ENCODE measurements at regions not wholly inside any gene's neighbourhood (a gene's known extent, or its start where the extent isn't known, plus 50 kb on each side); places are given as distances from the start of the nearest gene placed in this dataset.

DNA sequence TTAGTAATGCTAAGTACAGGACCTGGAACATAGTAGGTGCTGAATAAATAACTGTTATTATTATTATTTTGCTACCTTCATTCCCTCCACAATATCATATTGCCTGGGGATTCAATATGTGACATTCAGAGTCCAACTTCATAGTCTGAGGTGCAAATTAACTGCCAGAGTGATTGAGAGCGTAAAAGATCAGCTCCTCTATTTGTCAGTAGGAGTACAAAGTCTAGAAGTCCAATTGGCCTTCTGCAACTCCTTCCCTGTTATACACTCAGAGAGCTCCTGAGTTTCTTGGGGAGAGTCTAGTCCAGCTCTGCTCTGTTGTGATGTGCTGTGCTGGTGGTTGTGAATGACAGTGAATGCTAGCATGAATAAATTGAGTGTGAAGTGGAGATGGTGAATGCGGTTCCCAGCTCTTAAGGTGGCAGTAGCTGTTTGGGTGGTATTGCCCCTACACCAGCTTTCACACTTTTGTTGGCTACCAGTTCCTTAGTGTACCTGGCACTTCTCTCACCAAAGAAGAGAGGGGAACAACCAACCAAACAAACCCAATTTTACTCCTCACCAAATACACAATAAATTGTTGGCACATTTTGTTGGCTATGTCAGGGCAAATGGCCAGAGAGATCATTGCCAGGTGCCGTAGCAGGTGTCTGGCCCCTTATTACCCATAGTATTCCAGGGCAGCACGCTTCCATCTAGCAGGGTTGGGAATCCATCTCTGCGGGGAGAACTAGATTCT is 270.1 kb upstream of the TBL1XR1 start:
- no peaks in the 10 kb centered on the region for H3F3A ChIP-seq (ENCODE audit: insufficient read depth, low read depth)
- no peak overlapping the region for H3K4me3 ChIP-seq
- H3K4me2 ChIP-seq: no peak overlapping the region
- no TSS peak for BruUV-seq (replicated peaks)
- H3K79me2 ChIP-seq (ENCODE audit: low read depth): no peaks in the 10 kb centered on the region
- H3K9me2 ChIP-seq (ENCODE audit: insufficient read depth): no peaks in the 10 kb centered on the region
- H3K4me1 ChIP-seq (replicated peaks; ENCODE audit: insufficient read depth): peaks cover 8% of the 10 kb centered on the region; the same call in 1 of the 2 replicates
- H4K20me1 ChIP-seq (ENCODE audit: insufficient read depth): no peaks in the 10 kb centered on the region
- H3K27me3 ChIP-seq (ENCODE audit: insufficient read depth, low read depth): no peaks in the 10 kb centered on the region
- intact Hi-C loops (cut with micrococcal nuclease; ENCODE audit: unreplicated experiment): no loop called here
- CTCF ChIA-PET: no interaction called here
- no peak for TF ChIP-seq EZH2 (IDR thresholded peaks at IDR 0.05; ENCODE audit: low read depth)
- TF ChIP-seq, protein P1, sequence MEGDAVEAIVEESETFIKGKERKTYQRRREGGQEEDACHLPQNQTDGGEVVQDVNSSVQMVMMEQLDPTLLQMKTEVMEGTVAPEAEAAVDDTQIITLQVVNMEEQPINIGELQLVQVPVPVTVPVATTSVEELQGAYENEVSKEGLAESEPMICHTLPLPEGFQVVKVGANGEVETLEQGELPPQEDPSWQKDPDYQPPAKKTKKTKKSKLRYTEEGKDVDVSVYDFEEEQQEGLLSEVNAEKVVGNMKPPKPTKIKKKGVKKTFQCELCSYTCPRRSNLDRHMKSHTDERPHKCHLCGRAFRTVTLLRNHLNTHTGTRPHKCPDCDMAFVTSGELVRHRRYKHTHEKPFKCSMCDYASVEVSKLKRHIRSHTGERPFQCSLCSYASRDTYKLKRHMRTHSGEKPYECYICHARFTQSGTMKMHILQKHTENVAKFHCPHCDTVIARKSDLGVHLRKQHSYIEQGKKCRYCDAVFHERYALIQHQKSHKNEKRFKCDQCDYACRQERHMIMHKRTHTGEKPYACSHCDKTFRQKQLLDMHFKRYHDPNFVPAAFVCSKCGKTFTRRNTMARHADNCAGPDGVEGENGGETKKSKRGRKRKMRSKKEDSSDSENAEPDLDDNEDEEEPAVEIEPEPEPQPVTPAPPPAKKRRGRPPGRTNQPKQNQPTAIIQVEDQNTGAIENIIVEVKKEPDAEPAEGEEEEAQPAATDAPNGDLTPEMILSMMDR (conservative IDR thresholded peaks at IDR 0.05): no peak
- no peak overlapping the region for H3K27ac ChIP-seq
- H3K9me3 ChIP-seq (ENCODE audit: insufficient read depth, low read depth): peaks cover 15% of the 10 kb centered on the region; the same call in 1 of the 2 replicates
- H3K36me3 ChIP-seq (ENCODE audit: low read depth): no peaks in the 10 kb centered on the region
- no peak for DNase-seq
- no peak overlapping the region for H2AFZ ChIP-seq
- POLR2A ChIA-PET (ENCODE audit: unreplicated experiment): no interaction called here

DNA sequence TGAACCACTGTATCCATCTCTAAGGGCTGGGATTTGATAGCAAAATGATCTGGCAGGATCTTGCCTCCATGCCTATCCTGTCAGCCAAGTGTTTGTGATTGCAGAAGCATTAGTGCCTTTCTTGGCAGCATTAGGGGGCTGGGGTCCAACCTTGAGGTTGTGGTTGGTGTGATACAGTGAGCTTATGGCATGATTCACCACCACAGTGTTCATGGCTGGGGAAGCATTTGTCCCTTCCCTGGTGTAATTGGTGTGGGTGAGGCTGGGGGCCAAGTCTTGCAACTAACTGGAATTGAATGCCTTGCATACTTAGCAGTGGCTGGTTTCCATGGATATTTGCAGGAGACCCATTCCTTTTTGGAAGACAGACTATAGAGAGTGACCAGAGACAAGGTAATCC is 271.0 kb upstream of the TBL1XR1 start:
- no peaks in the 10 kb centered on the region for H3F3A ChIP-seq (ENCODE audit: insufficient read depth, low read depth)
- no peaks in the 10 kb centered on the region for H4K20me1 ChIP-seq (ENCODE audit: insufficient read depth)
- peak; percentile 16 to 49 for DNase-seq
- no peak overlapping the region for H3K4me3 ChIP-seq
- CTCF ChIA-PET: interaction anchor here (1.2 kb wide), 1 partner anchor 270 kb away, joined by 3 read pairs; no protein-coding TSS in a partner anchor
- no peaks in the 10 kb centered on the region for H3K27me3 ChIP-seq (ENCODE audit: insufficient read depth, low read depth)
- no TSS peak for BruUV-seq (replicated peaks)
- no peak overlapping the region for H3K27ac ChIP-seq
- TF ChIP-seq, protein P1 (conservative IDR thresholded peaks at IDR 0.05): no peak
- no peak for TF ChIP-seq EZH2 (IDR thresholded peaks at IDR 0.05; ENCODE audit: low read depth)
- H3K9me3 ChIP-seq (ENCODE audit: insufficient read depth, low read depth): peaks cover 15% of the 10 kb centered on the region; the same call in 1 of the 2 replicates
- no peaks in the 10 kb centered on the region for H3K9me2 ChIP-seq (ENCODE audit: insufficient read depth)
- H3K4me2 ChIP-seq: no peak overlapping the region
- no peaks in the 10 kb centered on the region for H3K79me2 ChIP-seq (ENCODE audit: low read depth)
- intact Hi-C loops (cut with micrococcal nuclease; ENCODE audit: unreplicated experiment): no loop called here
- H3K4me1 ChIP-seq (replicated peaks; ENCODE audit: insufficient read depth): peaks cover 8% of the 10 kb centered on the region; the same call in 1 of the 2 replicates
- no peak overlapping the region for H2AFZ ChIP-seq
- POLR2A ChIA-PET (ENCODE audit: unreplicated experiment): interaction anchor here (0.6 kb wide), 1 partner anchor 133 kb away, joined by 4 read pairs; no protein-coding TSS in a partner anchor
- no peaks in the 10 kb centered on the region for H3K36me3 ChIP-seq (ENCODE audit: low read depth)

DNA sequence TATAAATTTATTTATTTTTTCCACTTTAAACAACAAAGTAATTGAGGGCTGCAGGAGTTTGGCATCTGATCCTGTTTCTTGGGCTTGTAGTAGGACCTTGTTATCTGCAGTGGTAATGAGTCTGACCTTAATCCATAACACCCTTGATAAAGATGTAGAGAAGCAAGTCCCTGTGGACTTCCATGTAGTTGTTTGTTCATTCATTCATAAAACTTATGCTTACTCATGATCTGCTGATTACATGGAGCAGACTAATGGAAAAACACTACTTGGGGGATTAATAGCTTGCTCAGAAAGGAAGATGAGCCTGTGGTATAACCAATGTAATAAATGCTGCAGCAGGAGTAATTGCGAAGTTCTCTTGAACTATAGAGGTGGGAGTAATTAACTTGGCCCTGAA is 271.5 kb upstream of the TBL1XR1 start:
- H3K9me2 ChIP-seq (ENCODE audit: insufficient read depth): no peaks in the 10 kb centered on the region
- H3K79me2 ChIP-seq (ENCODE audit: low read depth): no peaks in the 10 kb centered on the region
- TF ChIP-seq, protein P1 (conservative IDR thresholded peaks at IDR 0.05): no peak
- TF ChIP-seq EZH2 (IDR thresholded peaks at IDR 0.05; ENCODE audit: low read depth): no peak
- no peaks in the 10 kb centered on the region for H4K20me1 ChIP-seq (ENCODE audit: insufficient read depth)
- no peaks in the 10 kb centered on the region for H3F3A ChIP-seq (ENCODE audit: insufficient read depth, low read depth)
- H3K36me3 ChIP-seq (ENCODE audit: low read depth): no peaks in the 10 kb centered on the region
- no peak overlapping the region for H2AFZ ChIP-seq
- ChIA-PET POLR2A (ENCODE audit: unreplicated experiment) (no interaction called here), CTCF (interaction anchor here (1.2 kb wide), 1 partner anchor 271 kb away, joined by 3 read pairs; no protein-coding TSS in a partner anchor)
- H3K4me3 ChIP-seq: no peak overlapping the region
- no TSS peak for BruUV-seq (replicated peaks)
- H3K4me1 ChIP-seq (replicated peaks; ENCODE audit: insufficient read depth): peaks cover 8% of the 10 kb centered on the region; the same call in 1 of the 2 replicates
- no peak overlapping the region for H3K4me2 ChIP-seq
- no peak overlapping the region for H3K27ac ChIP-seq
- peaks cover 15% of the 10 kb centered on the region; the same call in 1 of the 2 replicates for H3K9me3 ChIP-seq (ENCODE audit: insufficient read depth, low read depth)
- no peak for DNase-seq
- no peaks in the 10 kb centered on the region for H3K27me3 ChIP-seq (ENCODE audit: insufficient read depth, low read depth)
- intact Hi-C loops (cut with micrococcal nuclease; ENCODE audit: unreplicated experiment): no loop called here

Measured in PC-9 (cell line).